Rectal smooth muscle tissue (tissue), 1 donor: ENCODE measurements at regions not wholly inside any gene's neighbourhood (a gene's known extent, or its start where the extent isn't known, plus 50 kb on each side); places are given as distances from the start of the nearest gene placed in this dataset.

Source experiments
- H3K27ac ChIP-seq: one replicate; pipeline ENCODE4 v1.7.0; 2013; ENCODE audit warnings: low read depth, low read length, inconsistent platforms
- H3K27me3 ChIP-seq: one replicate; pipeline ENCODE4 v1.7.0; 2013; ENCODE audit warnings: low read length; ENCODE audit not compliant: control insufficient read depth, insufficient read depth
- H3K36me3 ChIP-seq: one replicate; pipeline ENCODE4 v1.7.0; 2013; ENCODE audit warnings: low read length; ENCODE audit not compliant: control insufficient read depth, insufficient read depth
- H3K4me1 ChIP-seq: one replicate; pipeline ENCODE4 v1.7.0; 2013; ENCODE audit warnings: low read length; ENCODE audit not compliant: control insufficient read depth, insufficient read depth
- H3K4me3 ChIP-seq: one replicate; pipeline ENCODE4 v1.7.0; 2013; ENCODE audit warnings: low read length
- H3K9ac ChIP-seq: one replicate; pipeline ENCODE4 v1.7.0; 2013; ENCODE audit warnings: low read length

DNA sequence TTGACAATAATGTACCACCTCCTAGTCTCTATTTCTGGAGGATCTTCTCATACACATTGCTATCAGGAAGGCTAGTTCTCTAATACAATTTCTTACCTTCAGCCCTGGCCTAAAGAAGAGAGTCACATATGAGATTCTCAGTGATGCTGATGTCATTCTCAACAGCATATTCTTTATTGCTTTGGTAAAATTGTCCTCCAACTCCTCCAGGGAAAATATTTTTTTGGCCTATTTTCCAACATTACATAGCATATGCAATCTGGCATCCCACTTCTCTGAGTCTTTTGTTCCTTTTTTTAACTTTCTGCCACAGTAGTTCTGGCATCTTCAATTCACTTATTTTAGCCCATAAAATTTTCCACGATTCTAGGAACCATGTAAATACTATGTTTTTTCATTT lies 2363.1 kb downstream of the ARAP2 start:
- no peak overlapping the region for H3K9ac ChIP-seq
- H3K27me3 ChIP-seq: no peaks in the 10 kb centered on the region
- no peaks in the 10 kb centered on the region for H3K4me1 ChIP-seq
- H3K36me3 ChIP-seq: no peaks in the 10 kb centered on the region
- no peak overlapping the region for H3K4me3 ChIP-seq
- no peak overlapping the region for H3K27ac ChIP-seq

DNA sequence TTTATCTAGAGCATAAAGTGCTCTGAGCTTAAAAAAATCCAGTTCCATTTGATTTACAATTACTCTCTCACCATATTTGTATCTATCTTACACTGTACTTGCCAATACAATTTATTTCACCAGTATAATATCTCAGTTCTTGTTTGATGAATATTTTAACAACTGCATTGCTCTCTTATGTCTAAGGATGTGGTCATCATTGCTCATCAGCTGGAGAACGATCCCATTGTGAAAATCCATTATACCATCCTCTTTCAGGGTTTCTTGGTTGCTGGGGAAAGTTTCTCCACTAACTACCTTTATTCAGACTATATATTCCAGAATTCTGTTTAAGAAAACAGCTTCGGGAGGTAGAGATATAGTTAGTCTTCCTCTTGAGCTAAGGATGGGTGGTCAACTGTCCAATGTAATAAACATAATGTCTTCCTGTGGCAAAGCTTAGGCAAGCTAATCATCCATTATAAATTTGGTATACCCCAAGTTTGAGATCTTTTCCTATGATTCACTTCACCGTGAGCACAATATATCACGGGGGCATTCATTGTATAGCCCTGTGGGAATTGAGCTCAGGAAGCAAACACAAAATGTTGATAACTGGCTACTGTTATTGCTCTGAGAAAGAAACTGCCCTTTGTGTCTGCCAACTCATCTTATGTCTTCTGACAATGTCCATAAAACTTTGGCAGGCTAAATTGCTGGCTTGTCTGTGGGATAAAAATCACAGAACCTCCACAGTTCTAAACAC lies 2361.9 kb downstream of the ARAP2 start:
- no peak overlapping the region for H3K27ac ChIP-seq
- H3K9ac ChIP-seq: no peak overlapping the region
- no peaks in the 10 kb centered on the region for H3K27me3 ChIP-seq
- no peaks in the 10 kb centered on the region for H3K36me3 ChIP-seq
- no peak overlapping the region for H3K4me3 ChIP-seq
- H3K4me1 ChIP-seq: no peaks in the 10 kb centered on the region

- H3K9ac ChIP-seq: no peak overlapping the region
- H3K36me3 ChIP-seq: no peaks in the 10 kb centered on the region
- H3K4me3 ChIP-seq: no peak overlapping the region
- no peak overlapping the region for H3K27ac ChIP-seq
- H3K4me1 ChIP-seq: no peaks in the 10 kb centered on the region
- H3K27me3 ChIP-seq: no peaks in the 10 kb centered on the region
Measured at GRCh38 chr4:33883111-33883510, 2361.2 kb downstream of the ARAP2 start.

GRCh38 chr4:33886356-33886755 lies 2358.0 kb downstream of the ARAP2 start:
- Histone ChIP-seq H3K4me3 (no peak overlapping the region), H3K27ac (no peak overlapping the region), H3K4me1 (no peaks in the 10 kb centered on the region), H3K27me3 (no peaks in the 10 kb centered on the region), H3K36me3 (no peaks in the 10 kb centered on the region), H3K9ac (no peak overlapping the region)

GRCh38 chr4:33890841-33891240 lies 2353.5 kb downstream of the ARAP2 start:
- Histone ChIP-seq H3K4me3 (no peak overlapping the region), H3K4me1 (no peaks in the 10 kb centered on the region), H3K27me3 (no peaks in the 10 kb centered on the region), H3K36me3 (no peaks in the 10 kb centered on the region), H3K9ac (no peak overlapping the region), H3K27ac (no peak overlapping the region)

GRCh38 chr4:33911959-33912358 lies 2332.4 kb downstream of the ARAP2 start:
- Histone ChIP-seq H3K36me3 (no peaks in the 10 kb centered on the region), H3K27me3 (no peaks in the 10 kb centered on the region), H3K4me3 (no peak overlapping the region), H3K27ac (no peak overlapping the region), H3K4me1 (no peaks in the 10 kb centered on the region), H3K9ac (no peak overlapping the region)

DNA sequence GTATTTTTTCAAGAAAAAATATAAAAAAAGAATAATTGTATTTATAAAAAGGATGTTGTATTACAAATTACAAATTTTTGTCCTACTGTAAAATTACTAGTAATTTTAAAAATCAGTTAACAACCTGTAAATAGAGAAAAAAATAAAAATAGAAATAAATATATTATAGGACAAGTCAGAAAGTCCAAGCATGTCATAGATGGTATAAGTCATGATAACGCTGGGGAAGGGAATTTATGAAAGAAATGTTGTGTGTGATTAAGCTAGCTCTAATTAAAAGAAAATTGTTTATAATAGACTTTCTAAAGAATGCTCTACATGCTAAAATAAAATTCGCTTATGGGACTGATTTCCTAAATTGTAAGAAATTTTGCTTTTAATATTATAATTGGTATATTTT lies 2329.9 kb downstream of the ARAP2 start:
- Histone ChIP-seq H3K27ac (no peak overlapping the region), H3K4me3 (no peak overlapping the region), H3K27me3 (no peaks in the 10 kb centered on the region), H3K9ac (no peak overlapping the region), H3K36me3 (no peaks in the 10 kb centered on the region), H3K4me1 (no peaks in the 10 kb centered on the region)

DNA sequence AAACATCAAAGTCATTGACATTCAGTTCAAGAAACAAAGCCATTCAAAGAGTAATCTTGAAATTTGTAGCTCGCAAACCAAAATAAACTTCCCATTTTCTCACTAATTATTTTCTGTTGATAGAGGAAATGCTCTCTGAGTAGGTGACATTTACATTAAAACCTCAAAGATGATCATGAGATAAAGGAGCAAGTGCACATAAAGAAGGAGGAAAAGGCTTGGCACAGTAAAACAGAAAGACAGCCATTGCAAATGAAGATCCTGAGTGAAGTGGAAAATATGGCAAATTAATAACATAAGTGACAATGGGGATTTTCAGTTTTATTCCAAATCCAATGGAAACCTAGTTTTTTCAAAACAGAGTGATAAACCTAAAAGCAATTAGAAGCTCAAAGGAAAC lies 2320.8 kb downstream of the ARAP2 start:
- Histone ChIP-seq H3K4me3 (no peak overlapping the region), H3K9ac (no peak overlapping the region), H3K27ac (no peak overlapping the region), H3K36me3 (no peaks in the 10 kb centered on the region), H3K4me1 (no peaks in the 10 kb centered on the region), H3K27me3 (no peaks in the 10 kb centered on the region)

GRCh38 chr4:33924239-33924638 lies 2320.1 kb downstream of the ARAP2 start:
- Histone ChIP-seq H3K36me3 (no peaks in the 10 kb centered on the region), H3K27me3 (no peaks in the 10 kb centered on the region), H3K4me3 (no peak overlapping the region), H3K27ac (no peak overlapping the region), H3K9ac (no peak overlapping the region), H3K4me1 (no peaks in the 10 kb centered on the region)

- no peaks in the 10 kb centered on the region for H3K4me1 ChIP-seq
- H3K9ac ChIP-seq: no peak overlapping the region
- H3K36me3 ChIP-seq: no peaks in the 10 kb centered on the region
- H3K27me3 ChIP-seq: no peaks in the 10 kb centered on the region
- no peak overlapping the region for H3K4me3 ChIP-seq
- no peak overlapping the region for H3K27ac ChIP-seq
Measured at GRCh38 chr4:33924811-33925210, 2319.5 kb downstream of the ARAP2 start.

DNA sequence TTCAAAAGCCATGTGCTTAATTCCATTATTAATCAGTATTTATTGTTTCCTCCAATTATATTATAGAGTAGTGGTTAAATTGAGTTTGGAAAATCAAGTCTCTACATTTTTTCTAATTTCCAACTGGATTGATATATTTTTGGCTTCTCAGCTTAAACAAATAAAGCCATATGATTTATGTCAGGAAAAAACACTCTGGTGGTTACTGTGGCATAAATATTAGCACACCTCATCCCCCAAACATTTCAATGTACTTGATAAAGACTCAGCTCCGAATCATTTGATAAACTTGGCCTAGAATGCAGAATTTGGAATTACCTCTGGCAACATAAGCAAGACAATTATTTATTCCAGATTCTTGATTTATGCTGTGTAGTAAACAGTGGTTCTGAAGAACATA lies 2313.8 kb downstream of the ARAP2 start:
- Histone ChIP-seq H3K9ac (no peak overlapping the region), H3K27ac (no peak overlapping the region), H3K4me3 (no peak overlapping the region), H3K4me1 (no peaks in the 10 kb centered on the region), H3K27me3 (no peaks in the 10 kb centered on the region), H3K36me3 (no peaks in the 10 kb centered on the region)

- no peaks in the 10 kb centered on the region for H3K27me3 ChIP-seq
- no peak overlapping the region for H3K27ac ChIP-seq
- H3K4me1 ChIP-seq: no peaks in the 10 kb centered on the region
- H3K9ac ChIP-seq: no peak overlapping the region
- no peak overlapping the region for H3K4me3 ChIP-seq
- H3K36me3 ChIP-seq: no peaks in the 10 kb centered on the region
Measured at GRCh38 chr4:33931026-33931425, 2313.3 kb downstream of the ARAP2 start.

DNA sequence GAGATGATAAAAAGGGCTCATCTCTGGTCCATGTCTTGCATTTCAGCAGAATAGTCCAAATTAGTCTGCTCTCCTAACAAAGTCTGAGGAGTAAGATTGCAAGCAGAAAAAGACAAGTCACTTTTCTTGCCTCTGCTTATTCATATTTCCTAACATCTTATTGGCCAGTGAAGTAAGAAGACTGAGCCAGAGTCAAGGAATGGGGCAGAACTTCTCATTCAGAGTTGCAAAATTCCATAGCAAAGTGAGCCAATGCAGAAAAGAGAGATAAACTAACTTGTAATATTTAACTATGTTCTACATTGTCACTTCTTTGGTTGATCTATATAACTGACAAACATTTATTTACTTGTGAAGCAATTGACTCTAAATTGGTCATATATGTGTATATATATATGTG lies 2304.0 kb downstream of the ARAP2 start:
- H3K36me3 ChIP-seq: no peaks in the 10 kb centered on the region
- H3K4me3 ChIP-seq: no peak overlapping the region
- no peak overlapping the region for H3K9ac ChIP-seq
- no peak overlapping the region for H3K27ac ChIP-seq
- no peaks in the 10 kb centered on the region for H3K27me3 ChIP-seq
- no peaks in the 10 kb centered on the region for H3K4me1 ChIP-seq
